ENCODE measurements at regions not wholly inside any gene's neighbourhood (a gene's known extent, or its start where the extent isn't known, plus 50 kb on each side); places are given as distances from the start of the nearest gene placed in this dataset.
A peak's percentile ranks its signal among the peaks of the same experiment; 100 is the strongest.

GRCh38 chr12:60148831-60149230, 553.0 kb downstream of the SLC16A7 start:
- peak; percentile 58 for DNase-seq (ENCODE audit: extremely low read depth, low read depth)
- no peak for TF ChIP-seq CTCF (IDR thresholded peaks at IDR 0.05; ENCODE audit: low read depth, low read length, missing control alignments)
- no peak overlapping the region for H3K4me3 ChIP-seq (replicated peaks; ENCODE audit: low read depth, low read length)

DNA sequence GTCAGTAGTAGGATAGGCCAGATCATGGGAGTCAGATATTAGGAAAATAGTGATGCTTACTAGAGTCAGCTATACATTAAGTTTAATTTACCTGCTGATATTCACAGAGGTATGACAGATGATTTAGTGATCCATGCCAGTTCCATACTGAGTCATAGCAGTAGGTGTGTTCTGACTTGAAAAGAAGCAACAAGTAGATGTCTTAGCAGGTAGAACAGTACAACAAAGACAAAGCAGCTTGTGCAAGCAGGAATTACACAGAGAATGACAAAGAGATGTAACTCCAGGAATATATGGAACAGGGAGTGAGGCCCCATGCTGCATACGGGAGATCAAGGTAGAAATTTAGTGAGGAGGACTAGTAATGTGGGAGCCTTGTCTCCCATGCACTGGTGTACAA, 556.9 kb downstream of the SLC16A7 start:
- no peak overlapping the region for H3K4me3 ChIP-seq (replicated peaks; ENCODE audit: low read depth, low read length)
- TF ChIP-seq CTCF (IDR thresholded peaks at IDR 0.05; ENCODE audit: low read depth, low read length, missing control alignments): no peak
- DNase-seq (ENCODE audit: extremely low read depth, low read depth): no peak

DNA sequence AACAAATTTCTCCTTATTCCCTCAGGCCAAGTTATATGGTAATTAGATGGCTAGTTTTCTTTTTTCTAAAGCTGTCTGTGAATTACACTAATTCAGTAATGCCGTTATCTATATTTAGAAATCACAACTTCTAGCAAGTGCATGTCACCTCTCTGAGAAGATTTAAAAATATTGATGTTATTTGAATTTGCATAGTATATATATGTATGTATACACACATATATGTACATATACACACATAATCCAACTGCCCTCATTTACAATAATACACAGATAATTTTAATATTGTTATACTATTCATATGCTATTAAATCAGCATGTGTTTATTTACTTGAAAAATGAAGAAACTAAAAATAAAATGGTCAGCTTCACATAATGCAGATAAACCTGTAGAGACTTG, 563.9 kb downstream of the SLC16A7 start:
- no peak for TF ChIP-seq CTCF (IDR thresholded peaks at IDR 0.05; ENCODE audit: low read depth, low read length, missing control alignments)
- no peak for DNase-seq (ENCODE audit: extremely low read depth, low read depth)
- no peak overlapping the region for H3K4me3 ChIP-seq (replicated peaks; ENCODE audit: low read depth, low read length)

GRCh38 chr12:60162988-60163720, 567.3 kb downstream of the SLC16A7 start:
- no peak for DNase-seq (ENCODE audit: extremely low read depth, low read depth)
- no peak overlapping the region for H3K4me3 ChIP-seq (replicated peaks; ENCODE audit: low read depth, low read length)
- TF ChIP-seq CTCF (IDR thresholded peaks at IDR 0.05; ENCODE audit: low read depth, low read length, missing control alignments): no peak

GRCh38 chr12:60165781-60166180, 570.0 kb downstream of the SLC16A7 start:
- no peak for TF ChIP-seq CTCF (IDR thresholded peaks at IDR 0.05; ENCODE audit: low read depth, low read length, missing control alignments)
- DNase-seq (ENCODE audit: extremely low read depth, low read depth): no peak
- H3K4me3 ChIP-seq (replicated peaks; ENCODE audit: low read depth, low read length): no peak overlapping the region

DNA sequence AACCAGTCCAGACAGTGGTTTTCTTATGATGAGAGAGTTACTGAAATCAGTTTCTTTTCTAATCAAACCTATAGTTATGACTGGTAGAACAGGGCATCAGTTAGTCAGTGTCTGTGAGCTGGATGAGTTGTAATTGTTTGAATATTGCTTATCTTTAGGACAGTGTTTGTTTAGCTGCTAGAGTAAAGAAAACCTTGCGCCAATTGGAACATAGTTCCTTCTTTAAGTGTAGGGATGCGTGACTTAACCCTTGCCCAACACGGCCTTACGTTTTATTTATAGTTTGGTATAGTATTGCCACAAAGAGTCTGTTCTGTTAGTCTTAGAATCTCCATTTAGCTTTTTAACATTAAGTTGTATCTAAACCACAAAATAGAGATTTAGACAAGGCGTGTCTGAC, 572.6 kb downstream of the SLC16A7 start:
- H3K4me3 ChIP-seq (replicated peaks; ENCODE audit: low read depth, low read length): no peak overlapping the region
- no peak for TF ChIP-seq CTCF (IDR thresholded peaks at IDR 0.05; ENCODE audit: low read depth, low read length, missing control alignments)
- no peak for DNase-seq (ENCODE audit: extremely low read depth, low read depth)

- TF ChIP-seq CTCF (IDR thresholded peaks at IDR 0.05; ENCODE audit: low read depth, low read length, missing control alignments): no peak
- no peak overlapping the region for H3K4me3 ChIP-seq (replicated peaks; ENCODE audit: low read depth, low read length)
- no peak for DNase-seq (ENCODE audit: extremely low read depth, low read depth)
These were observed 574.1 kb downstream of the SLC16A7 start for GRCh38 chr12:60169904-60170303.

Data from HFF-Myc (cell line).